NCI-H128 (cell line): ENCODE measurements at regions not wholly inside any gene's neighbourhood (a gene's known extent, or its start where the extent isn't known, plus 50 kb on each side); places are given as distances from the start of the nearest gene placed in this dataset.

Source experiments
- DNase-seq: peaks from one replicate; lab custom pipeline; 2025; ENCODE audit not compliant: unreplicated experiment; lab: John Stamatoyannopoulos, UW

- peak; percentile 2 for DNase-seq
Observed at GRCh38 chr5:172569861-172570558, 71.1 kb upstream of the NEURL1B start.

GRCh38 chr5:172568308-172568910 is 72.7 kb upstream of the NEURL1B start:
- no peak for DNase-seq

GRCh38 chr5:172567843-172568242 is 73.2 kb upstream of the NEURL1B start:
- no peak for DNase-seq

- no peak for DNase-seq
Observed at GRCh38 chr5:172567294-172567693, 73.8 kb upstream of the NEURL1B start.

- no peak for DNase-seq
Observed at GRCh38 chr5:172565931-172566665, 75.0 kb upstream of the NEURL1B start.

GRCh38 chr5:172565455-172565854 is 75.6 kb upstream of the NEURL1B start:
- DNase-seq: no peak

- DNase-seq: no peak
Observed at GRCh38 chr5:172564883-172565282, 76.2 kb upstream of the NEURL1B start.

GRCh38 chr5:172564188-172564587 is 76.9 kb upstream of the NEURL1B start:
- DNase-seq: peak; percentile 77

GRCh38 chr5:172562443-172562842 is 78.6 kb upstream of the NEURL1B start:
- DNase-seq: no peak

GRCh38 chr5:172561151-172561550 is 79.9 kb upstream of the NEURL1B start:
- DNase-seq: no peak

GRCh38 chr5:172559004-172559932 is 81.8 kb upstream of the NEURL1B start:
- DNase-seq: no peak

- DNase-seq: no peak
Observed at GRCh38 chr5:172558076-172558976, 82.7 kb upstream of the NEURL1B start.

GRCh38 chr5:172556971-172557461 is 84.0 kb upstream of the NEURL1B start:
- no peak for DNase-seq

- DNase-seq: no peak
Observed at GRCh38 chr5:172556262-172556661, 84.8 kb upstream of the NEURL1B start.

- DNase-seq: no peak
Observed at GRCh38 chr5:172554562-172554961, 86.5 kb upstream of the NEURL1B start.

- DNase-seq: no peak
Observed at GRCh38 chr5:172553903-172554302, 87.2 kb upstream of the NEURL1B start.

GRCh38 chr5:172553167-172553566 is 87.9 kb upstream of the NEURL1B start:
- no peak for DNase-seq

GRCh38 chr5:172550996-172551395 is 90.1 kb upstream of the NEURL1B start:
- no peak for DNase-seq

- DNase-seq: no peak
Observed at GRCh38 chr5:172550096-172550765, 90.8 kb upstream of the NEURL1B start.
